Anterior cingulate cortex (tissue), 58 donors: ENCODE measurements at regions not wholly inside any gene's neighbourhood (a gene's known extent, or its start where the extent isn't known, plus 50 kb on each side); places are given as distances from the start of the nearest gene placed in this dataset.
"Not testable (repeated sequence)": the region's sequence is repeated elsewhere in the genome, so short reads cannot be mapped to it uniquely, and the experiment has no call there.

Source experiments
- DNase-seq, 58 donors: peaks; one replicate each; lab custom pipeline; 2025; lab: John Stamatoyannopoulos, UW

GRCh38 chr4:124055896-124056295 is 656.6 kb downstream of the ANKRD50 start:
- DNase-seq, result no peak

GRCh38 chr4:124060261-124060918 is 652.1 kb downstream of the ANKRD50 start:
- peak in 7 of 58 donors; percentile 1 to 37 (median 2) for DNase-seq

DNA sequence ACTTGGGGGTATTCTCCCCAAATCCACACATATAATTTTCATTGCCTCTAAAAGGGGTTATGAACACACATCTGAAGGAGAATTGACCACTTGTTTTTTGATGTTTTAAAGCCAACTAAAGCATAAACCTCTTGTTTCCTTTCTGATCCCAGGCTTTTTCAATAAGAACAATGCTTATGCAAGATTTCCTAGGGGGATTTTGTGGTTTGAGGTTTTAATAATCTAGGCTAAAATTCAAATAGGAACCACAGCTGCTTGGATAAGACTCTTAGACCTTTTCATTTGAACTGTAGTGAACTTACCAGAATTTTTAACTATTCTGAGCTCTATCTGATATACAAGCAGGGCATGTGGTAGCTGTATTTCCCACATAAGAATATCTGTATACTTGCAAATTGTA is 651.1 kb downstream of the ANKRD50 start:
- DNase-seq, result no peak

DNA sequence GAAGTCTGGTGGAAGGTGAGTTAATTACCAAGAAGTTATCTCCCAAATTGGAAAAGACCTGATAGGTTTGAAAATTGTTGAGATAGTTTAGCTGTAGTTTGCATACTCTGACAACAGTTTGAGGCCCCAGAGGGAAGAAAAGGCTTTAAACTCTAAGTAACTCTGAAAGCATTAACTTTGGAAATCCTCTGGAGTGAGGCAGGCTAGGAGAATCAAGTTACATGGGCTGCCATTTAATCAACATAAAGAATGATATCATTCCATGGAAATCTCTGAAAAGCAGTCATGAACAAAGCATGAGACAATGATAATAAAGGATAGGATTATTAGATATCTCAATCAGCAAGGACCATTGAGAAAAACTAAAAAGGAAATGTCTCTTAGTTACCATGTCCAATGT is 647.1 kb downstream of the ANKRD50 start:
- DNase-seq, result no peak

- DNase-seq, result no peak
Measured at GRCh38 chr4:124065936-124066335, 646.6 kb downstream of the ANKRD50 start.

DNA sequence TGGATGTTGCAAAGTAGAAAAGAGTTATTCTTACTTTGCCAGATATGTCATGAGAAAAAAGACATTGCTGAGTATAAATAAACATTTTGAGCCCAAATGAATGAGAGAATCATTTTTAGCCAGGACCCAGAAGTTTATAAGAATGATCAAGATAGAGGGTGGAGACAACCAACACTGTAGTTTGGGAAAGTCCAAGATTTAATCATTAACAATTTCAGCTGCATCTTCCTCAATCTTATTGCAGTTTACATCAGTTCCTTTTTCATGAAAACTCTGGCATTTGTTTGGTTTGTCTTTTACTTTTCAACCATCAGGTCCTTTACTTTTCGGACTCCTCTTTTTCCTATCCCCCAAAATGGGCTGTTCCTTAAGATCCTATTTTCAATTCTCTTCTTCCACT is 645.9 kb downstream of the ANKRD50 start:
- no peak for DNase-seq

- DNase-seq, result no peak
Measured at GRCh38 chr4:124067046-124067445, 645.5 kb downstream of the ANKRD50 start.

GRCh38 chr4:124070688-124071484 is 641.6 kb downstream of the ANKRD50 start:
- DNase-seq, result no peak

GRCh38 chr4:124075276-124075675 is 637.3 kb downstream of the ANKRD50 start:
- not testable (repeated sequence) for DNase-seq

DNA sequence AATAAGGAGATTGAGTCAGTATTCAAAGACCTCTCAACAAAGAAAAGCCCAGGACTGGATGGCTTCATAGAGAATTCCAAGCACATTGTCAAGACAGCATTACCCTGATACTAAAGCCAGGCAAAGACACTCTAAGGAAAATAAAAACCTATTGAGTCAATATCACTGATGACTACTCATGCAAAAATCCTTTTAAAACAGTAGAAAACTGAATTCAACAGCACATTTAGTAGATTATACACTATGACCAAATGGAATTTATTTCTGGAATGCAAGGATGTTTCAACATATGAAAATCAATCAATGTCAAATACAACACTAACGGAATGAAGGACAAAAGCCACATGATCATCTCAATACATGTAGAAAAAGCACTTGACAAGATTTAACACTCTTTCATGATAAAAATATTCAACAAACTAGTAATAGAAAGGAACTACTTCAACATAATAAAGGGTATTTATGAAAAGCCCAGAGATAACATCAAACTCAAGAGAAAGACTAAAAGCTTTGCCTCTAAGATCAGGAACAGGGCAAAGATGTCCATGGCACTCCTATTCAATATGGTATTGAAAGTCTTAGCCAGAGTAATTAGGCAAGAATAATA is 633.3 kb downstream of the ANKRD50 start:
- DNase-seq, result no peak

DNA sequence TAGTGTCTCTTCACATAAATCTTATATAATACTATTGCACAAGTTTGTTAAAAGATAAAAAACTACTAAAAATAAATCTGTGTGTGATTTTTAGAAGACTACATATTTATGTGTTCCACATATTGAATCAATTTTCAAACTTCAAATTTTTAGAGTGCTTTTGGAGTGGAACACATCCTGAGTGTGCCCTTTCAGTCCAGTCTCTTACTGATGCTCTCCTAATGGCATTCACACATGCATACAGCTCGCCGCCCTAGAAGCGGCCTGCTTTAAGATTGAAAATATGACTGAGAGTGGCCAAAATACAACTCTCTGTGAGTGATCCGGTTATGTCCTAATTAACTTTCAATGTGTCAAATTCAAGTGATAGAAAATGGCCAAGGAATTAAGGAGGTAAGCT is 628.8 kb downstream of the ANKRD50 start:
- no peak for DNase-seq

DNA sequence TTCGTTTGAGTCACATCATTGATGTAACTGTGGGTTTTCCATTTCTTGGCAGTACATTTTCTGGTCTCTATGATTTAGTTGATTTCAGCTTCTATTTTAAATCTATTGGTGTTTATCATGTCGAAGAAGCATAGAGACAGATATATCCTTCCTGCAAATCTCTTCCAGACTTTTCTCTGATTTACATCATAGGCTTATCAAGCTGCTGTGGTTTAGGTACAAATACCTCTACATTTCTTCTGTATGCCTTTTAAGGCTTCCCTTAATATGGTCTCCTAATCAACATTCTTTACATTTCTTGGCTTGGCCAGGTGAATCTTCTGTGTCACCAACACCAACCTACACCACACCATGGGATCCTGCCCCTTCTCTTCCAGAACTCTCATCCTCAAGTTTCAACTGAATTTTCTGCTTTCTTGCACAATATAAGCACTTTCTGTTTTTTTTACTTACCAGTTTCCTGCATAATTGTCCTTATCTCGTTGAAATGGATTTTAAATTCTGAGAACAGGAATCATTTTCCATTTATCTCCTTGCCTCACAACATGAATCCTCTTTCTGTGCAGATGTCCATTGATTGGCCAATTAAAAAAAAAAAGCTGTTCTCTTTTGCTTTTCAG is 626.9 kb downstream of the ANKRD50 start:
- no peak for DNase-seq

- DNase-seq, result no peak
Measured at GRCh38 chr4:124090021-124090420, 622.5 kb downstream of the ANKRD50 start.

- no peak for DNase-seq
Measured at GRCh38 chr4:124092101-124092500, 620.4 kb downstream of the ANKRD50 start.

DNA sequence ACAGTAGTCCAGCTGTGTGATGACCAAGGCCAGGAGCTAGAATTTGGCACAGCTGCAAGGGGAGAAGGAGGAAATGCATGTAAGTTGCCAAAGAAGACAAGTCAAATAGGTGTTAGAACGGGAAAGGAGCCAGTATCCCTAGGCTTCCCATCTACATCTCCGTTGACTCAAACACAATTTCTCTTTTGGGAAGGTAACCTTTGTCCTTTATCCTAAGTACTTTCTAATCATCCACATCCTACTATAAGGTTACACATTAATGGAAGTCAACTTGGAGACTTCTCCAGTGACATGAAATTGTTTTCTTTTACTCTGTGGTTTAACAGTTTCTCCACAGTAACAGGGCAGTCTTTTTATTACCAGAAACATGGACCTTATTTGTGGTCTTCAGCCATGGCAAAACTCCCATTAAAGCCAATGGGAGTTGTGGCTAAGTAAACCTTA is 620.0 kb downstream of the ANKRD50 start:
- DNase-seq, result no peak

DNA sequence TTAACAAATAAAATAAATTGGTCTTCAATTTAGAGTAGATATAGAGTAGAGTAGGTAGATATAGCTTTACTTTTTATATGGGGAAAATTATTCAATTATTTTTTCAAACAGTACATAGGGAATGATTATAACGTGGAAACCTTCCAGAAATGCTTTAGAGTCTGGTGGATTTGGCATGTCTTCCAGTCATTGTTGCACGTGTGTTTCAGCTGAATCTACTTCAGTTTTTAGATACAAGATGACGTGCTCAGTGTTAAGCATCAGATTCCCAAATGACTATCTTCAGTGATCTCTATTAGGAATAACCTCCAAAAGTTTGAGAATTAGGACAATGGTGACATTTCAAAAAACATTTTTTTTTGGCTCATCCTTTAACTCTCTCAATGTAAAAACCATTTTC is 616.9 kb downstream of the ANKRD50 start:
- DNase-seq, result no peak

DNA sequence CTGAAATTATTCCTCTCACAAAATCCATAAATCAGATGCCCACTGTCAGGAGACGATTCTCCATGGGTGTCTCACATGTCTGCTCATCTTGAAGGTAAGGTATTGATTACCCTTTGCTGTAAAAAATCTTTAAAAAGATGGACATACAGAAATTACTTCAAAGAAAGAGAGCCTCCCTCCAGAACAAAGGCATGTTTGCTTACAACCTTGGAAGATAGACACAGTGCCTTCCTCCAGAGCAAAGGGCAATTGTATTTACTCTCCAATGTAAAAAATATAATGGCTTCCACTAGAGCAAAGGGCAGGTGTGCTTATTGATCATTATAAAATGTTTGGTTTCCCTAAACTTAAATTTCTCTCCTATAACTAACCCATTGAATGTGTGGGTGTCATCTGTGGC is 616.2 kb downstream of the ANKRD50 start:
- DNase-seq, result no peak

DNA sequence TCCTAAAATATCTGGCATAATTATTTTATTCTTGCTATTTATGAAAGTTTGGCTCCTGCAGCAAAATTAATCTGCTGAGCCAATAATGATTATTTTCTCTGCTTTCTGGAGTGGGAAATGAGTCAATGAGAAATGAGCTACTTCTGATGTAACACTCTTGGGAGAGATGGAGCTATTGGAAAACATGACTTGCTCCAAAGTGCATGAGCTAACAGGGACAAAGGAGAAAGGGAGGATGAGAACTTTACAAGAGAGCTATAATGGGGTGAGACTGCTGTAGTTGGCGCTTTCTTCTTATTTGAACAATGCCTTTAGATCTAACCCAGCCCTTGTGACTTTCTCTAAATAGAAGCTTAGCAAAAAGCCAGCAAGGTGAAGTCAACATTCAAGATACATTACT is 615.1 kb downstream of the ANKRD50 start:
- no peak for DNase-seq

GRCh38 chr4:124104101-124104500 is 608.4 kb downstream of the ANKRD50 start:
- no peak for DNase-seq

DNA sequence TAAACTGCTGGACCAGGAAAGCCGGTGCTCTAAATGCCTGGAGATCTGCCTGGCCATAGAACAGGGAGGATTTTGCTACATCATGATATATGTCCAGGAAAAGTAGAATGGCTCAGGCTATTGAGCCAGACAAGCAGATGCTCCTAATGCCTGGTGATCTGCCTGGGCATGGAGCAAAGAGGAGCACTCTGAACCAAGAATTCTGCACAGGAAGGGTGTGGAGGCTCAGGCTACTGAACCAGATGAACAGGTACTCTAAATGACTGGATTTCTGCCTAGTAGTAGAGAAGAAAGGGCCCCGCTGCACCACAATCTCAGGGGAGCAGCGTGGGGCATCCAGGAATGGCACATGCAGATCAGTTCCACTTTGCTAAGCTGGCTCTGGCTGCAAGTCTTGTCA is 607.9 kb downstream of the ANKRD50 start:
- DNase-seq, result no peak

DNA sequence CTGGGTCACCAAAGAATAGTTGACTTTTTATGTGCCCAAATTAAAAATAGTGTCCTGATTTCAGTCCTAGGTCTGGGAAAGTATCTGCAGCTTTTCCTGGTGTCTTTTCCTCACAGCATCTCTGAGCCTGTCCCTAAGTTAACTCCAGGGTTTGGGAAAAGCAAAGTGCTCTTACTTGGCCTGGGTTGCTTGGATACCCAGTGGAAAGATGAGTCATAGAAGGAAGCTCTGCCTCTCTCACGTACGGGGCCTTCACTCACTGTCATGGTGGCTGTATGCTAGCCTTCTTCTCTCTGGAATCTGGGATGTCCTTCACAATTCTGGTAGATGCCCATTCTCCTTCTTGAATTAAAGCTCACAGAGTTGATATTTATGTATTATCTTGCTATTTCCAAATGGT is 607.3 kb downstream of the ANKRD50 start:
- DNase-seq, result no peak
